ENCODE measurements at regions not wholly inside any gene's neighbourhood (a gene's known extent, or its start where the extent isn't known, plus 50 kb on each side); places are given as distances from the start of the nearest gene placed in this dataset.

- no peak for DNase-seq
These were observed 303.3 kb downstream of the IRF8 start for GRCh38 chr16:86202267-86202666.

- DNase-seq, result no peak
These were observed 303.9 kb downstream of the IRF8 start for GRCh38 chr16:86202760-86203426.

- DNase-seq, result no peak
These were observed 304.8 kb downstream of the IRF8 start for GRCh38 chr16:86203557-86204275.

GRCh38 chr16:86205521-86206245 lies 304.6 kb upstream of the FOXF1 start:
- DNase-seq, result no peak

- DNase-seq, result no peak
These were observed 303.0 kb upstream of the FOXF1 start for GRCh38 chr16:86207350-86207749.

- DNase-seq, result no peak
These were observed 301.1 kb upstream of the FOXF1 start for GRCh38 chr16:86209202-86209601.

GRCh38 chr16:86210403-86211193 lies 299.7 kb upstream of the FOXF1 start:
- DNase-seq, result no peak

GRCh38 chr16:86211265-86211664 lies 299.1 kb upstream of the FOXF1 start:
- DNase-seq, result no peak

GRCh38 chr16:86211800-86212199 lies 298.5 kb upstream of the FOXF1 start:
- no peak for DNase-seq

- no peak for DNase-seq
These were observed 297.5 kb upstream of the FOXF1 start for GRCh38 chr16:86212706-86213436.

- DNase-seq, result no peak
These were observed 296.7 kb upstream of the FOXF1 start for GRCh38 chr16:86213437-86214205.

- DNase-seq, result no peak
These were observed 295.7 kb upstream of the FOXF1 start for GRCh38 chr16:86214326-86215232.

GRCh38 chr16:86215233-86215978 lies 294.9 kb upstream of the FOXF1 start:
- DNase-seq, result no peak

- no peak for DNase-seq
These were observed 294.2 kb upstream of the FOXF1 start for GRCh38 chr16:86215979-86216585.

GRCh38 chr16:86216591-86216990 lies 293.7 kb upstream of the FOXF1 start:
- no peak for DNase-seq

GRCh38 chr16:86217001-86217890 lies 293.1 kb upstream of the FOXF1 start:
- DNase-seq, result no peak

- DNase-seq, result no peak
These were observed 292.4 kb upstream of the FOXF1 start for GRCh38 chr16:86217891-86218270.

- no peak for DNase-seq
These were observed 291.7 kb upstream of the FOXF1 start for GRCh38 chr16:86218479-86219170.

Data from activated T-cell treated with anti-CD3 and anti-CD28 coated beads, Interleukin-2, amount 50 U/mL, for 1 hour (primary cell).